HepG2 (cell line): ENCODE measurements at regions not wholly inside any gene's neighbourhood (a gene's known extent, or its start where the extent isn't known, plus 50 kb on each side); places are given as distances from the start of the nearest gene placed in this dataset.

Experiments
- ADNP ChIP-seq: sonication (generic); formaldehyde crosslinking; IDR thresholded peaks from 2 replicates; pipeline ENCODE4 v1.4.0; 2020; ENCODE audit warnings: missing genetic modification reagents
- BCL6 ChIP-seq: IDR thresholded peaks from 2 replicates; pipeline ENCODE4 v1.6.1; 2016; ENCODE audit warnings: missing genetic modification reagents, missing compliant biosample characterization
- KDM1A ChIP-seq: IDR thresholded peaks from 2 replicates; pipeline ENCODE4 v1.6.1; 2016; ENCODE audit warnings: missing compliant biosample characterization
- RXRA ChIP-seq: sonication (generic); formaldehyde crosslinking; IDR thresholded peaks from 2 replicates; pipeline ENCODE4 v1.5.1; 2020; ENCODE audit warnings: missing genetic modification reagents
- SRSF9 ChIP-seq: fragments of 200-400 bp; formaldehyde crosslinking; IDR thresholded peaks from 2 replicates; pipeline ENCODE4 v1.6.1; 2018; ENCODE audit warnings: borderline replicate concordance, mild to moderate bottlenecking, low read depth, low read length; ENCODE audit not compliant: insufficient read depth, poor library complexity, severe bottlenecking
- TBX2 ChIP-seq: sonication (generic); formaldehyde crosslinking; IDR thresholded peaks from 2 replicates; pipeline ENCODE4 v1.5.0; 2020; ENCODE audit warnings: missing genetic modification reagents, mild to moderate bottlenecking, borderline replicate concordance
- ZNF121 ChIP-seq: sonication (generic); formaldehyde crosslinking; IDR thresholded peaks from 2 replicates; pipeline ENCODE4 v1.5.0; 2020; ENCODE audit warnings: mild to moderate bottlenecking, missing genetic modification reagents
- ZNF530 ChIP-seq: sonication (generic); formaldehyde crosslinking; IDR thresholded peaks from 2 replicates; pipeline ENCODE4 v1.5.0; 2020; ENCODE audit warnings: low read depth, mild to moderate bottlenecking, missing genetic modification reagents
- ZSCAN12 ChIP-seq: sonication (generic); formaldehyde crosslinking; IDR thresholded peaks from 2 replicates; pipeline ENCODE4 v1.9.0; 2021; ENCODE audit warnings: mild to moderate bottlenecking, missing genetic modification reagents
- TF ChIP-seq, protein P1 (sequence below): sonication (generic); formaldehyde crosslinking; IDR thresholded peaks from 2 replicates; pipeline ENCODE4 v1.8.1; 2023; ENCODE audit warnings: mild to moderate bottlenecking, moderate library complexity, missing genetic modification reagents
- TF ChIP-seq, protein P2 (sequence below): IDR thresholded peaks from 2 replicates; pipeline ENCODE4 v1.6.1; 2016; ENCODE audit warnings: missing compliant biosample characterization, missing genetic modification reagents, borderline replicate concordance
- TF ChIP-seq, protein P3 (sequence below): sonication (generic); formaldehyde crosslinking; IDR thresholded peaks from 2 replicates; pipeline ENCODE4 v1.5.1; 2020; ENCODE audit warnings: missing genetic modification reagents, mild to moderate bottlenecking, borderline replicate concordance
- TF ChIP-seq, protein P4 (sequence below): sonication (generic); formaldehyde crosslinking; IDR thresholded peaks from 2 replicates; pipeline ENCODE4 v1.4.0; 2020; ENCODE audit warnings: low read depth, missing genetic modification reagents
- TF ChIP-seq, protein P5 (sequence below): sonication (generic); formaldehyde crosslinking; IDR thresholded peaks from 2 replicates; pipeline ENCODE4 v1.4.0; 2020; ENCODE audit warnings: mild to moderate bottlenecking, low read depth, missing genetic modification reagents
- TF ChIP-seq, protein P6 (sequence below): sonication (generic); formaldehyde crosslinking; IDR thresholded peaks from 2 replicates; pipeline ENCODE4 v1.4.0; 2020; ENCODE audit warnings: mild to moderate bottlenecking, missing genetic modification reagents
- TF ChIP-seq, protein P7 (sequence below): sonication (generic); formaldehyde crosslinking; conservative IDR thresholded peaks from 2 replicates; pipeline ENCODE4 v1.4.0; 2020; ENCODE audit warnings: missing genetic modification reagents

DNA sequence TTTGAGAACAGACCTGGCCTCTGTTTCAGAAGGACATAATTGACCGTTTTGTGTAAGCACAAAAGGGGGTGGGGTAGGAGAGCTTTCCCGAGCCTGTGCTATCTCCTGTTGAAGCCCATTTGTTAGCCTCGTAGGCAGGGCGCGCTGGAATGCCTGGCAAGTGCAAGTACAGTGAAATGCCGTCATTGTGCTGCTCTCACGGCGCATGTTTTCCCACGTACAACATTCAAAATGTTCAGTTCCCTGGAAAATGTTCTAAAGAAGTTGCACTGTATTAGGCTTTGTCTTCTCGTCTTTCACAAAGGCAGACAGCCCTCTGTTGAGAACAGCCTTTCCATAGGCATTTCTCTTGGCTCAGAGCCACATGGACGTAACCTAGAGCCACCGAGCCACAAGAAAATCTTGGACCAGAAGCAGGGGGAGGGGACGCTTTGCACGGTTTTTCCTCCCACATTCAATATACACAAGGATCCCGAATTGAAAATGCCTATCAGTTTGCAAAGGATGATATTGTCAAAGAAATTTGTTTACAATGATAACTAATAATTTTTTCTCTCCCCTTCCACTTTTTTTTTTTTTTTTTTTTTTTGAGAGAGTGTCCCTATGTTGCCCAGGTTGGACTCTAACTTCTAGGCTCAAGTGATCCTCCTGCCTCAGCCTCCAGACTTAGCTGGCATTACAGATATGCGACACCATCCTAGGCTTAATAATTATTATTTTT lies 54.6 kb upstream of the RAPGEF2 start (continued):
- TF ChIP-seq, protein P1, sequence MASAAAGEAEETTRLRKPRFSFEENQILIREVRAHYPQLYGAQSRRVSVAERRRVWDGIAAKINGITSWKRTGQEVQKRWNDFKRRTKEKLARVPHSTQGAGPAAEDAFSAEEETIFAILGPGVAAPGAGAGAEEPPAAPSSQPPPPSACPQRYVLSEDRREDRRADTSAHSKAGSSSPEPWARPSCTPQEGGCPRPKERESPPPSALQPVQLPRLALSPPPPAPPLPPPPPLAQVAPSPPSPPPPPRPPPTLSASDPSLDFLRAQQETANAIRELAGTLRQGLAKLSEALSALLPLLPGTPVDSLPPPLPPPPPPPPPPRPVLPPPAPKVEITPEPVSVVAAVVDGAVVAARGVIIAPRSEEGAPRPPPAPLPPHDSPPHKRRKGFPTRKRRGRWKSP (CRISPR knock-in tag) = peak; percentile 54; the same call in 1 of the 2 replicates
- TF ChIP-seq RXRA (CRISPR knock-in tag) (0 out of 2 replicates have a peak, but pooled peaks have one; percentile 21), TBX2 (no peak; the same call in 1 of the 2 replicates), SRSF9 (no peak), ZNF530 (CRISPR knock-in tag) (no peak), ZSCAN12 (CRISPR knock-in tag) (no peak), ADNP (CRISPR knock-in tag) (no peak), KDM1A (no peak), BCL6 (peak; percentile 25; the same call in 1 of the 2 replicates), ZNF121 (no peak)
- TF ChIP-seq, protein P2, sequence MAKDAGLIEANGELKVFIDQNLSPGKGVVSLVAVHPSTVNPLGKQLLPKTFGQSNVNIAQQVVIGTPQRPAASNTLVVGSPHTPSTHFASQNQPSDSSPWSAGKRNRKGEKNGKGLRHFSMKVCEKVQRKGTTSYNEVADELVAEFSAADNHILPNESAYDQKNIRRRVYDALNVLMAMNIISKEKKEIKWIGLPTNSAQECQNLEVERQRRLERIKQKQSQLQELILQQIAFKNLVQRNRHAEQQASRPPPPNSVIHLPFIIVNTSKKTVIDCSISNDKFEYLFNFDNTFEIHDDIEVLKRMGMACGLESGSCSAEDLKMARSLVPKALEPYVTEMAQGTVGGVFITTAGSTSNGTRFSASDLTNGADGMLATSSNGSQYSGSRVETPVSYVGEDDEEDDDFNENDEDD = no peak
- TF ChIP-seq, protein P3, sequence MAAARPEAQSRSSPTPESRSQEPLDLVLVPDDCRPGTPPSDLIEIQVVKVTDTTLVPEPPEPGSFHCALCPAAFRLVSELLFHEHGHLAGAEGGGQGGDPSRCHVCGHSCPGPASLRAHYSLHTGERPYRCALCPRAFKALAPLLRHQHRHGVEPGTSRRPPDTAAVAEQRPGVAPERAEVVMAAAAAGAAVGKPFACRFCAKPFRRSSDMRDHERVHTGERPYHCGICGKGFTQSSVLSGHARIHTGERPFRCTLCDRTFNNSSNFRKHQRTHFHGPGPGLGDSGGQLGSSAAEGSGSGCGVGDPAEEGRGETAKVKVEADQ (CRISPR knock-in tag) = no peak
- TF ChIP-seq, protein P4, sequence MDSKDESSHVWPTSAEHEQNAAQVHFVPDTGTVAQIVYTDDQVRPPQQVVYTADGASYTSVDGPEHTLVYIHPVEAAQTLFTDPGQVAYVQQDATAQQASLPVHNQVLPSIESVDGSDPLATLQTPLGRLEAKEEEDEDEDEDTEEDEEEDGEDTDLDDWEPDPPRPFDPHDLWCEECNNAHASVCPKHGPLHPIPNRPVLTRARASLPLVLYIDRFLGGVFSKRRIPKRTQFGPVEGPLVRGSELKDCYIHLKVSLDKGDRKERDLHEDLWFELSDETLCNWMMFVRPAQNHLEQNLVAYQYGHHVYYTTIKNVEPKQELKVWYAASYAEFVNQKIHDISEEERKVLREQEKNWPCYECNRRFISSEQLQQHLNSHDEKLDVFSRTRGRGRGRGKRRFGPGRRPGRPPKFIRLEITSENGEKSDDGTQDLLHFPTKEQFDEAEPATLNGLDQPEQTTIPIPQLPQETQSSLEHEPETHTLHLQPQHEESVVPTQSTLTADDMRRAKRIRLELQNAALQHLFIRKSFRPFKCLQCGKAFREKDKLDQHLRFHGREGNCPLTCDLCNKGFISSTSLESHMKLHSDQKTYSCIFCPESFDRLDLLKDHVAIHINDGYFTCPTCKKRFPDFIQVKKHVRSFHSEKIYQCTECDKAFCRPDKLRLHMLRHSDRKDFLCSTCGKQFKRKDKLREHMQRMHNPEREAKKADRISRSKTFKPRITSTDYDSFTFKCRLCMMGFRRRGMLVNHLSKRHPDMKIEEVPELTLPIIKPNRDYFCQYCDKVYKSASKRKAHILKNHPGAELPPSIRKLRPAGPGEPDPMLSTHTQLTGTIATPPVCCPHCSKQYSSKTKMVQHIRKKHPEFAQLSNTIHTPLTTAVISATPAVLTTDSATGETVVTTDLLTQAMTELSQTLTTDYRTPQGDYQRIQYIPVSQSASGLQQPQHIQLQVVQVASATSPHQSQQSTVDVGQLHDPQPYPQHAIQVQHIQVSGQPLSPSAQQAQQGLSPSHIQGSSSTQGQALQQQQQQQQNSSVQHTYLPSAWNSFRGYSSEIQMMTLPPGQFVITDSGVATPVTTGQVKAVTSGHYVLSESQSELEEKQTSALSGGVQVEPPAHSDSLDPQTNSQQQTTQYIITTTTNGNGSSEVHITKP (CRISPR knock-in tag) = no peak
- TF ChIP-seq, protein P5, sequence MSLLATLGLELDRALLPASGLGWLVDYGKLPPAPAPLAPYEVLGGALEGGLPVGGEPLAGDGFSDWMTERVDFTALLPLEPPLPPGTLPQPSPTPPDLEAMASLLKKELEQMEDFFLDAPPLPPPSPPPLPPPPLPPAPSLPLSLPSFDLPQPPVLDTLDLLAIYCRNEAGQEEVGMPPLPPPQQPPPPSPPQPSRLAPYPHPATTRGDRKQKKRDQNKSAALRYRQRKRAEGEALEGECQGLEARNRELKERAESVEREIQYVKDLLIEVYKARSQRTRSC (CRISPR knock-in tag) = no peak
- TF ChIP-seq, protein P6, sequence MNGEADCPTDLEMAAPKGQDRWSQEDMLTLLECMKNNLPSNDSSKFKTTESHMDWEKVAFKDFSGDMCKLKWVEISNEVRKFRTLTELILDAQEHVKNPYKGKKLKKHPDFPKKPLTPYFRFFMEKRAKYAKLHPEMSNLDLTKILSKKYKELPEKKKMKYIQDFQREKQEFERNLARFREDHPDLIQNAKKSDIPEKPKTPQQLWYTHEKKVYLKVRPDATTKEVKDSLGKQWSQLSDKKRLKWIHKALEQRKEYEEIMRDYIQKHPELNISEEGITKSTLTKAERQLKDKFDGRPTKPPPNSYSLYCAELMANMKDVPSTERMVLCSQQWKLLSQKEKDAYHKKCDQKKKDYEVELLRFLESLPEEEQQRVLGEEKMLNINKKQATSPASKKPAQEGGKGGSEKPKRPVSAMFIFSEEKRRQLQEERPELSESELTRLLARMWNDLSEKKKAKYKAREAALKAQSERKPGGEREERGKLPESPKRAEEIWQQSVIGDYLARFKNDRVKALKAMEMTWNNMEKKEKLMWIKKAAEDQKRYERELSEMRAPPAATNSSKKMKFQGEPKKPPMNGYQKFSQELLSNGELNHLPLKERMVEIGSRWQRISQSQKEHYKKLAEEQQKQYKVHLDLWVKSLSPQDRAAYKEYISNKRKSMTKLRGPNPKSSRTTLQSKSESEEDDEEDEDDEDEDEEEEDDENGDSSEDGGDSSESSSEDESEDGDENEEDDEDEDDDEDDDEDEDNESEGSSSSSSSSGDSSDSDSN (CRISPR knock-in tag) = peak; percentile 46
- TF ChIP-seq, protein P7, sequence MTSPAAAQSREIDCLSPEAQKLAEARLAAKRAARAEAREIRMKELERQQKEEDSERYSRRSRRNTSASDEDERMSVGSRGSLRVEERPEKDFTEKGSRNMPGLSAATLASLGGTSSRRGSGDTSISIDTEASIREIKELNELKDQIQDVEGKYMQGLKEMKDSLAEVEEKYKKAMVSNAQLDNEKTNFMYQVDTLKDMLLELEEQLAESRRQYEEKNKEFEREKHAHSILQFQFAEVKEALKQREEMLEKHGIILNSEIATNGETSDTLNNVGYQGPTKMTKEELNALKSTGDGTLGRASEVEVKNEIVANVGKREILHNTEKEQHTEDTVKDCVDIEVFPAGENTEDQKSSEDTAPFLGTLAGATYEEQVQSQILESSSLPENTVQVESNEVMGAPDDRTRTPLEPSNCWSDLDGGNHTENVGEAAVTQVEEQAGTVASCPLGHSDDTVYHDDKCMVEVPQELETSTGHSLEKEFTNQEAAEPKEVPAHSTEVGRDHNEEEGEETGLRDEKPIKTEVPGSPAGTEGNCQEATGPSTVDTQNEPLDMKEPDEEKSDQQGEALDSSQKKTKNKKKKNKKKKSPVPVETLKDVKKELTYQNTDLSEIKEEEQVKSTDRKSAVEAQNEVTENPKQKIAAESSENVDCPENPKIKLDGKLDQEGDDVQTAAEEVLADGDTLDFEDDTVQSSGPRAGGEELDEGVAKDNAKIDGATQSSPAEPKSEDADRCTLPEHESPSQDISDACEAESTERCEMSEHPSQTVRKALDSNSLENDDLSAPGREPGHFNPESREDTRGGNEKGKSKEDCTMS (CRISPR knock-in tag) = no peak
